OCI-LY1 (cell line): ENCODE measurements at regions not wholly inside any gene's neighbourhood (a gene's known extent, or its start where the extent isn't known, plus 50 kb on each side); places are given as distances from the start of the nearest gene placed in this dataset.

Source experiments
- H2AFZ ChIP-seq: fragments of 200-600 bp; sonication (generic), shearing (Covaris generic); 2 replicates; pipeline ENCODE4 v1.6.0; 2014; ENCODE audit warnings: antibody characterized with exemption, mild to moderate bottlenecking, low read length
- H3F3A ChIP-seq: fragments of 200-600 bp; sonication (generic), shearing (Covaris generic); 2 replicates; pipeline ENCODE4 v1.6.0; 2014; ENCODE audit warnings: mild to moderate bottlenecking, antibody characterized with exemption, low read length, moderate library complexity; ENCODE audit not compliant: insufficient read depth
- H3K27ac ChIP-seq: fragments of 200-600 bp; sonication (generic); 2 replicates; pipeline ENCODE4 v1.5.1; 2014; ENCODE audit warnings: low read length, mixed run types, mild to moderate bottlenecking, low read depth; ENCODE audit not compliant: poor library complexity, severe bottlenecking
- H3K27me3 ChIP-seq: fragments of 200-600 bp; sonication (generic); 2 replicates; pipeline ENCODE4 v1.6.0; 2014; ENCODE audit warnings: antibody characterized with exemption, mild to moderate bottlenecking, low read length, moderate library complexity; ENCODE audit not compliant: insufficient read depth
- H3K36me3 ChIP-seq: fragments of 200-600 bp; sonication (generic); 2 replicates; pipeline ENCODE4 v1.6.1; 2014; ENCODE audit warnings: mild to moderate bottlenecking, antibody characterized with exemption, low read length, moderate library complexity, mixed read lengths; ENCODE audit not compliant: insufficient read depth
- H3K4me1 ChIP-seq: fragments of 200-600 bp; sonication (generic); 2 replicates; pipeline ENCODE4 v1.5.1; 2014; ENCODE audit warnings: mild to moderate bottlenecking, low read length, moderate library complexity; ENCODE audit not compliant: insufficient read depth, severe bottlenecking
- H3K4me2 ChIP-seq: fragments of 200-600 bp; sonication (generic), shearing (Covaris generic); 2 replicates; pipeline ENCODE4 v1.6.1; 2014; ENCODE audit warnings: low read length
- H3K4me3 ChIP-seq: fragments of 200-600 bp; sonication (generic); 2 replicates; pipeline ENCODE4 v1.5.1; 2014; ENCODE audit warnings: low read length, low read depth, mild to moderate bottlenecking, mixed read lengths; ENCODE audit not compliant: poor library complexity, severe bottlenecking
- H3K79me2 ChIP-seq: fragments of 200-600 bp; shearing (Covaris generic); 2 replicates; pipeline ENCODE4 v1.6.1; 2016; ENCODE audit warnings: mixed run types, low read length, mixed read lengths; ENCODE audit not compliant: insufficient read depth
- H3K9ac ChIP-seq: fragments of 200-600 bp; sonication (generic), shearing (Covaris generic); 2 replicates; pipeline ENCODE4 v1.6.1; 2014; ENCODE audit warnings: mild to moderate bottlenecking, low read length, mixed read lengths
- H3K9me2 ChIP-seq: fragments of 200-600 bp; sonication (generic), shearing (Covaris generic); 2 replicates; pipeline ENCODE4 v1.6.1; 2014; ENCODE audit warnings: low read depth, mild to moderate bottlenecking, low read length, mixed read lengths
- H3K9me3 ChIP-seq: fragments of 200-600 bp; shearing (Covaris generic); 2 replicates; pipeline ENCODE4 v1.6.1; 2014; ENCODE audit warnings: low read length, mixed read lengths
- H4K20me1 ChIP-seq: fragments of 200-600 bp; sonication (generic), shearing (Covaris generic); 2 replicates; pipeline ENCODE4 v1.6.0; 2016; ENCODE audit warnings: mild to moderate bottlenecking, low read length; ENCODE audit not compliant: insufficient read depth
- CTCF ChIP-seq: fragments of 200-600 bp; sonication (generic), shearing (Covaris generic); IDR thresholded peaks from 2 replicates; pipeline ENCODE4 v1.5.1; 2017; ENCODE audit warnings: mild to moderate bottlenecking, antibody characterized with exemption, low read length, moderate library complexity, mixed read lengths
- EZH2 ChIP-seq: fragments of 200-600 bp; sonication (generic), shearing (Covaris generic); IDR thresholded peaks from 2 replicates; pipeline ENCODE4 v1.8.0; 2017; ENCODE audit warnings: borderline replicate concordance, mixed run types, mild to moderate bottlenecking, antibody characterized with exemption, low read length, moderate library complexity, mixed read lengths

DNA sequence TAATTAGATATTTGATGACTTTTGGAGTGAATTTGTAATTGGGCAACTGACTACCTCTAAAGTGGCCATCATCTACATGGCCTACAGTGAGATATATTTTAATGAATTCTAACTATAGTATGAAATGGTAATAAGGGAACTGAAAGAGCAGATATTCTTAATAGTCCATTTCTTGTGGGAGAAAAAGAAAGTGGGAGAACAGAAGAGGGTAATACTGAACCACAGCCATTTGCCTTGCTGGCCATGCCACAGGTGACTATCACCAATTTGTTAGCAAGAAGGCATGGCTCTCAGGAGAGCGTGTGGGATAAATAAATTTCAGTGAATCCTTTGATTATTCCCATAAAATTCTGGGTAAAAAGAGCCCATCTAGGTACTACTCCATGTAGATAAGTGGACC lies 1074.0 kb upstream of the MAP3K7 start:
- H3K4me3 ChIP-seq: no peak overlapping the region
- no peaks in the 10 kb centered on the region for H3K27me3 ChIP-seq
- no peak overlapping the region for H2AFZ ChIP-seq
- H3K4me1 ChIP-seq: no peaks in the 10 kb centered on the region
- H3K9ac ChIP-seq: no peak overlapping the region
- no peaks in the 10 kb centered on the region for H3K36me3 ChIP-seq
- H3K79me2 ChIP-seq: no peaks in the 10 kb centered on the region
- no peaks in the 10 kb centered on the region for H3F3A ChIP-seq
- TF ChIP-seq CTCF (no peak), EZH2 (no peak)
- no peak overlapping the region for H3K4me2 ChIP-seq
- no peaks in the 10 kb centered on the region for H3K9me2 ChIP-seq
- H4K20me1 ChIP-seq: no peaks in the 10 kb centered on the region
- H3K27ac ChIP-seq: no peak overlapping the region
- no peaks in the 10 kb centered on the region for H3K9me3 ChIP-seq

- Histone ChIP-seq H3K27me3 (no peaks in the 10 kb centered on the region), H3K4me3 (no peak overlapping the region), H3K27ac (no peak overlapping the region), H3K4me2 (no peak overlapping the region), H3K36me3 (no peaks in the 10 kb centered on the region), H3F3A (no peaks in the 10 kb centered on the region), H3K79me2 (no peaks in the 10 kb centered on the region), H3K9me2 (no peaks in the 10 kb centered on the region), H2AFZ (no peak overlapping the region), H4K20me1 (no peaks in the 10 kb centered on the region), H3K9me3 (no peaks in the 10 kb centered on the region), H3K9ac (no peak overlapping the region), H3K4me1 (no peaks in the 10 kb centered on the region)
- TF ChIP-seq CTCF: no peak
- TF ChIP-seq EZH2: no peak
Measured at GRCh38 chr6:91659891-91660290, 1073.0 kb upstream of the MAP3K7 start.

DNA sequence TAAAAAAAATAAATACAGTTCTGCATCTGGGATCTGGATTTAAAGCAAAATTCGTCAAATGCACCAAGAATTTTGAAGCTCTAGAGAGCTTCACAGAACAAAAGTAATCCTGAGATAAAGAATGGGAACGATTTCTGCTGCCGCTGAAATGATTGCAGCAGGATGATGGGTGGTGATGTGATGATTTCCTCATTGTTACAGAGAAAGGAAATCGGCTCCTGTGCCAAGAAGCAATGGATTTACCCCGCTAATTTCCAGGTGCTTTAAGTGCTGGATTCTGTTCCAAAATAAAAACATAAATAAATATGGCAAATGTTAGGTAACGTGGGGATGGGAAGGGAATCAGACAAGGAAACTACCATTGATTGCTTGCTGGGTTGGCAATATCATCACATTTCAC lies 1067.9 kb upstream of the MAP3K7 start:
- H3K27ac ChIP-seq: no peak overlapping the region
- no peaks in the 10 kb centered on the region for H3K79me2 ChIP-seq
- no peak overlapping the region for H3K4me2 ChIP-seq

More for the DNA sequence above, 1067.9 kb upstream of the MAP3K7 start:
- H3K4me3 ChIP-seq: no peak overlapping the region
- H4K20me1 ChIP-seq: no peaks in the 10 kb centered on the region
- no peaks in the 10 kb centered on the region for H3K9me3 ChIP-seq
- no peaks in the 10 kb centered on the region for H3K36me3 ChIP-seq
- H3K4me1 ChIP-seq: no peaks in the 10 kb centered on the region
- no peak for TF ChIP-seq EZH2
- no peak for TF ChIP-seq CTCF
- H3K9me2 ChIP-seq: no peaks in the 10 kb centered on the region
- H2AFZ ChIP-seq: no peak overlapping the region
- no peaks in the 10 kb centered on the region for H3K27me3 ChIP-seq
- no peaks in the 10 kb centered on the region for H3F3A ChIP-seq
- H3K9ac ChIP-seq: no peak overlapping the region
